ENCODE measurements at regions not wholly inside any gene's neighbourhood (a gene's known extent, or its start where the extent isn't known, plus 50 kb on each side); places are given as distances from the start of the nearest gene placed in this dataset.

DNA sequence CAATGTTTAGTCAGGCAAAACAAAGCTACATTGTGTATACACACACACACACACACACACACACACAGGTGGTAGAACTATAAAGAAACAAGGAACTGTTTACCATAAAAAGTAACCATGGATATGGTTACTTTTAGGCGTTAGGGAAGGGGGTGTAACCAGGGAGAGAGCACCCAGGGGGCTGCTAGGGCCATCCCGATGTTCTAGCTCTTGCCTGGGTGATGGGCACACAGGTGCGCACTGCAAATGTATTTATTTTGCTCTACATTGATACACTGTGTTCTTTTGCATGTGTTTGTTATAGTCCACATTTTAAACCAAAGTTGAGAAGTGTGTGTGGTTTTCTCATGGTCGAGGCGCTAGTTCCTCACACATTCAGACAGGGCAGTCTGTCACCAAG, 69.8 kb upstream of the MYCN start (continued):
- TF ChIP-seq KDM5A (IDR thresholded peaks at IDR 0.05; ENCODE audit: low read length) (no peak), SP2 (IDR thresholded peaks at IDR 0.05; ENCODE audit: low read length) (no peak), SUZ12 (IDR thresholded peaks at IDR 0.05; ENCODE audit: low read length) (no peak)
